Stimulated activated CD8-positive, alpha-beta memory T cell treated with anti-CD3 and anti-CD28 coated beads, Interleukin-4, amount 100 ng/mL, for 1 hour (primary cell): ENCODE measurements at regions not wholly inside any gene's neighbourhood (a gene's known extent, or its start where the extent isn't known, plus 50 kb on each side); places are given as distances from the start of the nearest gene placed in this dataset.

Experiments
- DNase-seq, 2 donors: peaks; one replicate each; pipeline ENCODE4 v3.0.0-alpha.2; 2020; ENCODE audit warnings: low read depth in 2 of 2, low spot score in 1 of 2

DNA sequence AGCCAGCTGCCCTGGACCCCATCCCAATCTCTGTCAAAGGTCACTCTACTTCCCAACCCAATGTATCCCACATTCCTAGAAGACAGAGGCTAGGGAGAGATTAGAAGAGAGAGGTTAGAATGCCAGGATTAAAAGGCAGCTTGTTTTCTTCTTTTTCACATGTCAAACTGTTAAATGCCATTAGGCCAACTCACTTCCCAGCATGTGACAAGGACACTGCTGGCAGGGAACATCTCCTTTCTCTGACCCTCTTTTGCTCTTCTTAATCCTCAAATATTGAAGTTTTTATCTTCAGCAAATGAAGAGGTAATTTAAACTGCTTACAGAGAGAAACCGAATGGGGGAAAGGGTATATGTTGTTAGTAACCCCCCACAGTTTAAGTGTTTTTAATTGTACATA lies 89.1 kb downstream of the BBS10 start:
- DNase-seq: no peak

DNA sequence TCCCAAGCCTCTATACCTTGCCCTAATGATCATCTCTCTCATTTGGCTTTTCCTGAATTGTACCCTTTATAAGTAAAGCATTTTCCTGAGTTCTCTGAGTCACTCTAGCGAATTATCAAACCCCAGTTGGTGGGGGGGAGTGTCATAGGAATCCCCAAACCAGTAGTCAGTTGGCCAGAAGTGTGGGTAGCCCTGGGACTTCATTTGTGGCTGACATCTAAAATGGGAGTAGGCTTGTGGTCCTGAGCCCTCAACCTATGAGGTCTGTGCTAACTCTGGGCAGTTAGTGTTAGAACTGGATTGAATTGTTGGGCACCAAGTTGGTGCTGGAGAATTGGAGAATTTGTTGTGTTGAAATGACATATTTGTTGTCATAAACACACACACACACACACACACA lies 91.3 kb downstream of the BBS10 start:
- no peak for DNase-seq

DNA sequence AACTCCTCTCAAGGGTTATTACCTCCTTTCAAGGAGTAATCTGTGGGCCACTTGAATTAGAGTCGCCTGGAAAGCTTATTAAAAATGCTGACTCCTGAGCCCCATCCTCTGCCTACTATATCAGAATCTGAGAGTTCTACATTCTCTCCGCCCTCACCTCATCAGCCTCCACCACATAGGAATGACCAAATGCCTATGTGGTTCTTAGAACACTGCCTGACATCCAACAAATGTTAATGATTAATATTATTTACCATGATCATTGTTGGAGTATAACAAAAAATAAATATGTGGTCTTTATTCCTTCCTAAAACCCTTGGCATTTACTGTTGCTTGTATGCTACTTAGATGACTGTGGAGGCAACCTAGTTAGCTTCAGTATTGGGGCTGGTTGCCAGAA lies 91.9 kb downstream of the BBS10 start:
- no peak for DNase-seq

DNA sequence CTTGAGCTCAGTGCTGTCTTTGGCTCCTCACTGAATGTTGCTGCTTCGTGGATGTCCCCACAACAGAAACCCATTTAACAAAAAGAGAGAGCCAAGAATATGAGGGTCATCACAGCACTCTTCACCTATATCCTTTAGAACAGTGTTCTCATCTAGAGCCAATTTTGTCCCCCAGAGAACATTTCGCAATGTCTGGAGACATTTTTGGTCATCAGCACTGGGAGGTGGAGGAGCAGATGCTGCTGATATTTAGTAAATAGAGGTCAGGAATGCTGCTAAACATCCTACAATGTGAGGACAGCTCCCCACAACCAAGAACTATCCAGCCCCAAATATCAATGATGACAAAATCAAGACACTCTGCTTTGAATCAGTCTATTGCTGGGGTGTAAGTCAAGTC lies 92.5 kb downstream of the BBS10 start:
- no peak for DNase-seq

DNA sequence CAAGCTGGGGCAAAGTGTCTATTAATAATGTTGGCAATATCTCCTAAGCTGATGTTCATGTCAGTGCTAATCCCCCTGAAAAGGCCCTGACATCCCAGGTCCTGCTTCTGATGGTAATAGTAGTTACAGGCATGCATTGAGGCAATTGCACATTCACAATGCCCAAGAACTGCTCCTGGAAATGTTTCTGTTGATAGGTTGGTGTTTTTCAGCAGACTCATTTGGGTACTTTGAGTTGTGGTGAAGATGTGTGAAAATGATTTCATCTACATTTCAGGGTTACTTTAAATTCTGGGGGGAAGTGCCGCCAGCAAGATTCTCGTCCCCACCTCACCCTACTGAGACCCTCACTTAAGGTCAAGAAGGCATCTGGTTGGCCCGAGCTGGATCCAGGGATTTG lies 92.9 kb downstream of the BBS10 start:
- no peak for DNase-seq

DNA sequence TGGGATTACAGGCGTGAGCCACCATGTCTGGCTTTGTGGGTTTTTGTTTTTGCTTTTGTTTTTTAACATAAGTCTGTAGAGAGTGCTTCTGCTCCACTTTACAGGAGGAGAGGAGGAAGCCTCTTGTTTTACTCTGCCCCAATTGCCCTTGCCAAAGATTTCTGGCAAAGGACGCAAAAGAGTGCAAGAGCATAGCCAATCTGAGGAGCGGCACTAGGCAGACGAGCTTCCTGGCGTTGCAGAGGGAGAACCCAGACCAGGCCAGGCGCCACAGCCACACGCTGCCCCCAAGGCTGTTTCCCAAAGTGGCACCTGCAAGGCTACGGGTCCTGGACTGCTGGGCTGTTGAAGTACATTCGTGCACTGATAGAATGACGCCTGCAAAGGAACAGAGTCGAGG lies 96.2 kb downstream of the BBS10 start:
- DNase-seq: no peak

DNA sequence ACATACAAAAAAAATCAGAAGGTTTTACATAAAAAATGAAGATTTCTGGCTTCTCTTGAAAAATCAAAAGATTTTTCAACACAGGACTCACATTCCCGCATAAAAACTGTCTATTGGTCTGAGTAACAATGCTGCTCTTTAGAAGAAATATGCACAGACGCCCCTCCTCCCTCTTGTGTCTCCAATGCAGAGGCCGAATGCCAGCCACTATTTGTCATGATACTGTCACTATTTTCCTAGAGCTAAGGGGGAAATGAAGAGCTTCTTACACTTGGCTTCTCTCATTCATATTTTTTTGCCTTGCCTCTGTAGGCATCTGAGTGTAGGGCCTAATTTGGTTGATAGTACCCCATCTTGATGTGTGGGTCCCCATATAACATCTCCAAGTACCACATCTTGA lies 98.0 kb downstream of the BBS10 start:
- DNase-seq: no peak

DNA sequence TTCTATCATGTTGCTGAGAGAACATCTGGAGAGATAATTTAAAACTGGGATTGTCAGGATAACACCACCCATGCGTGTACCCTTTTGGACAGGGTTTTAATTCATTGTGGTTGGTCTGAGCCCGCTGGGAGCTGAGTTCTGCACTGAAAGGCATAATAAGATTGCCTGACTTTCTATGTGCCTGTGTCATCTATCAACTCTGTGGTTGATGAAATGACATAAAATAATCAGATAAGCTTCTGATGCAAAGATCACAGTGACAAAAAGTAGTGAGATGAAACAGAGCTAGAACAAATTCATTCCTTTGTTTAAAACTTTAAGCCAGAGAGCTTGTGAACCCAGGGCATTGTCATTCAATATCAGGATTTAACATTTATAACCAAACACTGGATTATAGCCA lies 98.7 kb downstream of the BBS10 start:
- no peak for DNase-seq

DNA sequence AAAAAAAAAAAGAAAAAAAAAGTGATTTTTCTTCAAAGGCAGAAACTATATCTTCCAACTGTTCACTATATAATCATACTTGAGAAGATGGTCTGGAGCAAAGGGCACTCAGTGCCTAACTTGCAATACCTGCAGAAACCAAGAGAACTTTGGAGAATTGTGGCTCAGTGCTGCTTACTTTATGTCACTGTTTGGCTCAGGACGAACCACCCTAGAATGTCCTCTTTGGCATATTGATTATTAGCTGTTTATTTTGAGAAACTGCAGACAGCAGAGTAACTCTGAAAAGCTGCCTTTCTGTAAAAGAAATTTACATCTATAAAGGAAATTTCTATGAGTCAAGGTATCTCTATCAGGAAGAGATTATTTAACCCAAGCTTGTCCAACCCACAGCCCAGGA lies 100.2 kb downstream of the BBS10 start:
- DNase-seq: no peak

DNA sequence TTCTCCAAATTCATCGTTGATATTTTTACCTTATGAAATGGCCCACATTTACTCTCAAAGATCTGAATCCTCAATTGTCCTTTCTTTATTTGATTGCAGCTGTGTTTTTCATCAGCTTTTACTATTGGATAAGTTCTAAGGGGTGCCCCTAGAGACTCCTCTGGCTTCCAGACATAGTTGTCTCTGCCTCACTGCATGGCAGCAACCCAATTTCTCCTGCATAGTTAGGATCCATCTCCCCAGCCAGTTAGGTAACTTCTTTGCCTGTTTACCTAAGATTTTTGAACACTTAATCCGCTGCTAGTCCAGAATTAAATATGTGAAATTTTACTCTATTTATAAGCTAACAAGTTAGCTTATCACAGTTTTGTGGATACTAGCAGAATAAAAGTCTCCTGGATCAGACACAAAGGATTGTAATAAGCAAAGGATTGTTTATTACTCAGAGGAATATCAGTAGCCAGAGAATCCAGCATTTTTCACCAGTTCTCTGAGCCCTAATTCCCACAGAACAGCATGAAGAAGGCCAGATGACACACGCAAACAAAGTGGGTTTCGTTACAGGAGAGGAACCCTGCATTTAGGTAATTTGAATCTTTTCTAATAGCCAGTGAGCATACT lies 101.1 kb downstream of the BBS10 start:
- DNase-seq: no peak

DNA sequence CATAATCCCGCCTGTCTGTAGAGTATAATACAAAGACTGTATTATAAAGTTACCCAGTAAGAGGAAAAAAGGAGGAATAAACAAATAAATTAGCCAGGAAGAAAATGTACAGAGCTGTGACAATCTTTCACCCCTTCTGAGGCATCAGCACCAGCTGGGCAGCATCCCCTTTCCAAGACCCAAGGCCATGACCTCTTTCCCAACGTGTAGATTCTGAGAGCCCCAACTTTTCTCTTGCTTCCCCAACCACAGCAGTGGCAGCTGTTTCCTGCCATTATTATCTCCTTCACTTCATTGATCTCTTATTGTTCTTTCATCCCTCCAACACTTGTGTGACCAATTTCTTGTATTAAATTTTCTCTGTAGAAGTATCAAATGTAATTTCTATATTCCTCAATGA lies 101.6 kb downstream of the BBS10 start:
- no peak for DNase-seq

DNA sequence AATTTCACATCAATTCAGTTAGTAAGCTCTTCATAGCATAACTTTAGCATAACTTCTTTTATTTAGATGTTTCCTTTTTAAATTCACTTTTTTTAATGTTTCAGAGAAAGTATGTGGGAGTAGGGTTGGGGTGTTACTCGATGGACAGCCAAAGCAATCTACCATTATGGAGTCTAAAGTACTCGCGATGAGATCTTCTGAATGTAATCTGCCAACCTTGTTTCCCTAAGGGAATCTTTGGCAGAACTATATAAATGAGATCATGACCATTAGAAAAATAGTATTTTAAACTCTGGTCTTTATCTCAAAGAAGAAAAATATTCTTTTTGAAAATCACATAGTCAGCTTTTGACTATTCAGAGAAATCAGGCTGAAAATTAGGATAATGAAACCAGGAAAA lies 103.9 kb downstream of the BBS10 start:
- DNase-seq: no peak

DNA sequence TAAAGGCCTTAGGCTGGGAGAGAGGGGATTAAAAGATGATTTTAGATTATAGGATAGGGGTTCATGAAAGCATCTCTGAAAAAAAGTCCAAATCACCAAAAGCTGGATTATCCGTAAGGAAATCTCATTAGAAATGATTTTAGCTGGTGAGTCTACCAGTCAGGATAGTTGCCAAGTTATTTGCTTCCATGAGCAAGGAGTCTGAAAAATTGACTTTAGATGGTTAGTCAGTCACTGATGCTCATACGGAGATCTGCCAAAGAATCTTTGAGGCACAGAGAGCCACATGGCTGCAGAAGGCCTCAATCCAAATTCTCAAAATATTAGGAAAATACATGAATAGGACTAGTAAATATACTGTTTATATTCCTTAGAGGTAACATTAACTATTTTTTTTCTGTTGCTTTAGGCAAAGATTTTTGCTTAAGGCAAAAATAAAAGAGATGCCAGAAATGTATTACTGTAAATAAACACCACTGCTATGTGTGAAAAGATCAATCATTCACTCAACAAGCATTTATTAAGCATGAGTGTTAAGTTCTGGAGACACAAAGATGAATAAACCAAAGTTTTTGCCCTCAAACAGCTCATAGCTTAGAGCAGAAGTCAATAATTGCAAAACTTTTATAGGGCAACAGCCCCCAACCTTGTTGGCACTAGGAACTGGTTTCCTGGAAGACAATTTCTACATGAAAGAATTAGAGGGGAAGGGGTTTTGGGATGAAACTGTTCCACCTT lies 105.2 kb downstream of the BBS10 start:
- no peak for DNase-seq

DNA sequence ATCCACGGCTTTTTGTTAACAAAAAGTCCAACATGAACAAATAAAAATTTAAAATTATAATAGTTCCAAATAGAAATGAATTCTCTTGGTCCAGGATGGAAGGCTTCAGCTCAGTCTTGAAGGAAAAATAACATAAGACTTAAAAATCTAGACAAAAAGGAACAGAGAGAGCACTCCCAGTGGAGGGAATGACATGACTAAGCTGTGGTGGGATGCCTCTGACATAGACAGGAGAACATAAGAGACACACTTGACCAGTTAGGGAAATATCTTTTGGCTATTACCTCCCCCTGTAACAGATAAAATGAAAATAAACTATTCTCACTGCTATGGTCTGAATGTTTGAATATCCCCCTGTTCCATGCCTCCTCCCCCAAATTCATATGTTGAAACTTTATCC lies 106.8 kb downstream of the BBS10 start:
- DNase-seq: no peak

DNA sequence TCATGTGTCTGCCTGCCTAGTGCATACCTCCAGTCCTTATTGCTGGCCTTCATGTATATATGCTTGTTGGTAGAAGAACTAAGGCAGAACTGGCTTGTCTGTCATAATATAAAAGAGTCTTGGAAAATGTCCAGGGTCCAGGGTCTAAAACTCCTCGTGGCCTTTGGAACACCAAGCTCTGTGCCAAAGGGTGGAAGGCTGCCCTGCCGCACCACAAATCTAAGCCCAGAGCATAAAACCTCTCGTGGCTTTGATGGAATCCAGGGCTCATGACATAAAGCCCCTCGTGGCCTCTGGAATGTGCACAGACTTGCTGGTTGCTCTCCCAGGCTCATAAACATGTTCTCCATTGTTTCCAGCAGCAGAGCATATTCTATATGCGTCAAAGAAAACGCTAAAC lies 107.9 kb downstream of the BBS10 start:
- DNase-seq: no peak

DNA sequence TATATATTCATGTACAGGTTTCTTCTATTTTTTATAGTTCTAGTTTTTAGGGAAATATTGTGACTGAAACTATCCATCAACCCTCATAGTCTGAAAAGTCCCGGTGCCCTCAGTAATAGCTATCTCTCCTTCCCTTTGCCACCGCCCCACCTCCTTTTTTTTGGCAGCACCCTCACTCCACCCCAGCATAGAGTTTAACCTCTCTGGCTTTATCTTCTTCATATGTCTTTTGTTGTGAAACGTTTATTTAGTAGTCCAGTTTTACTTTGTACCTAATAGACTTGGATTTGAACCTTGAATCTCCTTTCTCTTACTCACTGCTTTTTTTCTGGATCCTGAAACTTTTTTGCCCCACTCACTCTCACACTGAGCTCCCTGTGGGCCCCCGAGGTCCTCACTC lies 109.5 kb downstream of the BBS10 start:
- DNase-seq: no peak

DNA sequence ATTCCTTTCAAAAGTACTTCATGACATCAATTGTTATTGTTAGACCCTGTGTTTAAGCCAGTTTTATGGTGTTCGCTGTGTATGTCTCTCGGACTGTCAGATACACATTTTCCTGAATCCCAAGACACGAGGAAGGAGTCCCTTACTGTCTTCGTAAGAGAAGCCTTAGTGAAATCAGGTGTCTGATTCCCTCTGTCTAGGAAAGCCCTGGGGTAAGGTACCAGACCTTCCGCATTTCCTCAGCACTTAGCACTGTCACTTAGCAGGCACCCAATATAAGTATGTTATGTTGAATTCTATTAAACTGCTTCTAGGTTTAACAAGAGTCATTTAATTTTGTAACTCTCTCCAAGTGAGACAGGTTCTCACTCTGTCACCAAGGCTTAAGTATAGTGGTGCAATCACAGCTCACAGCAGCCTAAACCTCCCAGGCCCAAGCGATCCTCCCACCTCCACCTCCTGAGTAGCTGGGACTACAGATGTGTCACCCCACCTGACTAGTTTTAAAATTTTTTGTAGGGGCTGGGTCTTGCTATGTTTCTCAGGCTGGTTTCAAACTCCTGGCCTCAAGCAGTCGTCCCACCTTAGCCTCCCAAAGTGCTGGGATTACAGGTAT lies 111.0 kb downstream of the BBS10 start:
- no peak for DNase-seq

DNA sequence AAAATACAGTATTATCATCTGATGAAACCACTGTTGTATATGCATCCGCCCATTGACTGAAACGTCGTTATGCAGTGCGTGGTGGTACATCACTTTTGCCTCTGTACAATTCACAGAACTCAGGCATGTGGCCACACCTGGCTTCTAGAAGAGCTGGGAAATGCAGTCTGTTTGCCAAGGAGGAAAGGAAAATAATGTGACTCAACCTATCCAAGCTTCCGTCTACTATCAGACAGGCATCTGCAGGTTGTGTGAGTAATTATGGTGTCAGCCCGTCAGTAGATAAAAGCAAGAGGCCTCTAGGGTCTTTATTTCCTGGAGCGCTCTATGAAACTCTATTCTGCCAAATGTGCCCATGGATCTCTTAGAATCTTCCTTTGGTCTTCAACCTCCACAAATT lies 111.6 kb downstream of the BBS10 start:
- DNase-seq: no peak

DNA sequence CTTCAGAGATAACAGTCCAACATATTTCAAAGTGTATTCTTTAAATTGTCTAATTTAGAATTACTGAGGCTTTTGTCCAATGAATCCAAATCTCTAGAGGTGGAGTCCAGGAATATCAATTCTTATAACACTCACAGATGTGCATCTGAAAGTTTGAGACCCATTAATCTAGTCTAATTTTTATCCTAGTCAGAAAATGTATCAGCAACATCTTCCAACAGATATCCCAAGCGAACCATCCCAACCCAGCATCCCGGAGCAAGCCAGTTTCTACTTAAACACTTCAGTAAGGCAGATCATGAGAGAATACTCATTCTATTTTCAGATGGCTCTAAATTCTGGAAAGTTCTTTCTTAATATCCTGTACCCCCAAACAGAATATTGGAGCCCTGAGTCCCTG lies 113.5 kb downstream of the BBS10 start:
- no peak for DNase-seq

DNA sequence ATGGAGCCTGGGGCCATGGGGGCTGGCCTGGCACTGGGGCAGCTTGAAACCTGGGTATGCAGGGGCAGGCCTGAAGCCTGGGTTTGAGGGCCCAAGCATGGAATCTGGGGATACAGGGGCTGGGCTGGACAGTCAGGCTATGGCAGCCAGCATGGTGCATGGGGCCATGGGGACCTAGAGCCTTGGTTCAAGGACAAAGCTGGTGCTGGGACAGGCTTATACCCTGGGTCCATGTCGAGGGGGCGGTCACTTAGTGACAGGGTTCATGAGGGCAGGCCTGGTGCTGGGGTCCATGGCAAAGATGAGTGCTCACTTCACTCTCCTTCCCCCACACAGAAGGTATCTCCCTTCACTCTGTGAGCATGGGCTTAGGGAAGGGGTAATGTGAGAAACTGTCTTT lies 116.2 kb downstream of the BBS10 start:
- no peak for DNase-seq

DNA sequence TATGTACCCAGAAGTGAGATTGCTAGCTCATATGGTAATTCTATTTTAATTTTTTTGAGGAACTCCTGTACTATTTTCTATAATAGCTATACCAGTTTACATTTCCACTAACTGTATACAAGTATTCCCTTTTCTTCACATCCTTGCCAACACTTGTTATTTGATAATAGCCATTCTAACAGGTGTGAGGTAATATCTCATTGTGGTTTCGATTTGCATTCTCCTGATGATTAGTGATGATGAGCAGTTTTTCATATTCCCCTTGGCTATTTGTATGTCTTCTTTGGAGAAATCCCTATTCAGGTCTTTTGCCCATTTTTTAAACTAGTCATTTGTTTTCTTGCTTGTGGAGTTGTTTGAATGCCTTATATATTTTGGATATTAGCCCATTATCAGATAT lies 121.3 kb downstream of the BBS10 start:
- DNase-seq: no peak

DNA sequence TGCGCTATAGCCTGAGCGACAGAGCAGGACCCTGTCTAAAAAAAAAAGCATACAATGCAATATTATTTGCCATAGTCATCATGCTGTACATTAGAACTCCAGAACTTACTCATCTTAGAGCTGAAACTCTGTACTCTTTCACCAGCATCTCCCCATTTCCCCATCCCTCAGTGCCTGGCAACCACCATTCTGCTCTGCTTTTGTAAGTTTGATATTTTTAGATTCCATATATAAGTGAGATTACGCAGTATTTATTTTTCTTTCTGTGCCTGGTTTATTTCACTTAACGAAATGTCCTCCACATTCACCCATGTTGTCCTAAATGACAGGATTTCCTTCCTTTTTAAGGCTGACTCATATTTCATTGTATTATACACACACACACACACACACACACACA lies 121.8 kb downstream of the BBS10 start:
- DNase-seq: no peak

DNA sequence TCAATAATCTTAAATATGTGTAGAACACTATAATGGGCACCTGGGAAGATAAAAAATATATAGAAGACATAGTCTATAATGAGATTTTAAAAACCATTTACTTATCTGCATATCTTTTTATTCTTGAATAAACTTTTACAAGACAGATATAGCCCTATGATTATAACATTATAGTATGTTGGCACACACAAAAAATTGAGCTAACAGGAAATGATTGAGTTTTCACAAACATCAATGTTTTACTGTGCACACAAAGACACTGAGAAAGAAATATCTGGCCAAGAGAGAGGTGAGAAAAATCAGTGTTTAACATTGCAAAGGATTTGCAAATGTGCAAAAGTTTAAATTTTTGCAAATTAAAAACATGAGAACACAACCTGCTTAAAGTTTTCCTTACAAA lies 124.3 kb downstream of the BBS10 start:
- DNase-seq: no peak
